ENCODE measurements at regions not wholly inside any gene's neighbourhood (a gene's known extent, or its start where the extent isn't known, plus 50 kb on each side); places are given as distances from the start of the nearest gene placed in this dataset.

DNA sequence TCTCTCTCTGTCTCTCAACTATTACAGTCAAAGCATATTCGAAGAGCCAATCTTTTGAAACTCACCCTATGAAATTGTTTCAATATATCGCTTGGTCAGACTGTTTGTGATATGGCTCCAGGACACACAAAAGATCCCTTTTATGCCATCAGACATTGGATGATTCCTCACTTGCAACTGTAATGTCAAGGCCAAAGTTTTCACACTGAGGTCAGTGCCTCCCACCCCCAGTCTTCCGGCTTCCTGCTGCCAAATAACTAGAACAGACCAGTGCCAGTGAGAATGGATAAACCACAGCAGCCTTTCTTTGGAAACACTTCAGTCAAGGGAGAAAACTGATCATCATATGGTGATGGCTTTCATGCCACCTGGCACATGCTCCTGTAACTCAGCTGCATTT lies 321.9 kb upstream of the ZFHX3 start:
- ATAC-seq (ENCODE audit: insufficient read depth, low FRiP score) (no peak), DNase-seq (peak; percentile 33 to 73 (median 61))
- WGBS, 2 donors = 63 to 84% methylated on average over 3 of the region's 3 CpGs
- Histone ChIP-seq H3K36me3 (ENCODE audit: control insufficient read depth in 4 of 4, insufficient read depth in 4 of 4, low read length in 4 of 4) (no peaks in the 10 kb centered on the region), H3K4me1 (ENCODE audit: control insufficient read depth in 5 of 5, insufficient read depth in 5 of 5, low read length in 5 of 5) (peaks cover 0 to 29% (median 2%) of the 10 kb centered on the region in 5 donors), H3K4me3 (no peak overlapping the region), H3K27me3 (ENCODE audit: control insufficient read depth in 3 of 3, insufficient read depth in 3 of 3, low read length in 2 of 3) (peaks cover 0 to 2% (median 0%) of the 10 kb centered on the region in 3 donors), H3K9ac (ENCODE audit: insufficient read depth in 1 of 2, low read length in 2 of 2) (no peak overlapping the region), H3K9me3 (ENCODE audit: control insufficient read depth in 4 of 4, insufficient read depth in 3 of 4, low read length in 3 of 4) (no peaks in the 10 kb centered on the region), H3K27ac (ENCODE audit: low read depth in 1 of 2, low read length in 1 of 2) (no peak overlapping the region)
- TF ChIP-seq, protein P1, sequence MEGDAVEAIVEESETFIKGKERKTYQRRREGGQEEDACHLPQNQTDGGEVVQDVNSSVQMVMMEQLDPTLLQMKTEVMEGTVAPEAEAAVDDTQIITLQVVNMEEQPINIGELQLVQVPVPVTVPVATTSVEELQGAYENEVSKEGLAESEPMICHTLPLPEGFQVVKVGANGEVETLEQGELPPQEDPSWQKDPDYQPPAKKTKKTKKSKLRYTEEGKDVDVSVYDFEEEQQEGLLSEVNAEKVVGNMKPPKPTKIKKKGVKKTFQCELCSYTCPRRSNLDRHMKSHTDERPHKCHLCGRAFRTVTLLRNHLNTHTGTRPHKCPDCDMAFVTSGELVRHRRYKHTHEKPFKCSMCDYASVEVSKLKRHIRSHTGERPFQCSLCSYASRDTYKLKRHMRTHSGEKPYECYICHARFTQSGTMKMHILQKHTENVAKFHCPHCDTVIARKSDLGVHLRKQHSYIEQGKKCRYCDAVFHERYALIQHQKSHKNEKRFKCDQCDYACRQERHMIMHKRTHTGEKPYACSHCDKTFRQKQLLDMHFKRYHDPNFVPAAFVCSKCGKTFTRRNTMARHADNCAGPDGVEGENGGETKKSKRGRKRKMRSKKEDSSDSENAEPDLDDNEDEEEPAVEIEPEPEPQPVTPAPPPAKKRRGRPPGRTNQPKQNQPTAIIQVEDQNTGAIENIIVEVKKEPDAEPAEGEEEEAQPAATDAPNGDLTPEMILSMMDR (IDR thresholded peaks at IDR 0.05; ENCODE audit: control extremely low read depth, extremely low read depth) = no peak

DNA sequence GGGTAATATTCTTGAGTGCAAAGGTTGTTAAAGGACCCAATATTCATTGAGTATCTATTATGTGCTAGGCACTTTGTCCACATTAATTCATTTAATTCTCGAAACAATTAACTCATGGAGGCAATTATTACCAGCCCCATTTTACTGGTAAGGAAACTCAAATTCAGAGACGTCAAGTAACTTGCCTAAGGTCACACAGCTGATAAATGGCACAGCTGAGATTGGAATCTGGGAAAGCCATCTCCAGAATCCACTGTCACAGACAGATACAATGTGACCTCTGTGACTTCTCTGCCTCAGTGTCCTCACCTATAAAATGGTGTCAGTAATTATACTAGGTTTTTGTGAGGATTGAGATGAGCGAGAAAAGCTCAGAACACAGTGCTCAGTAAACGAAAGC lies 320.8 kb upstream of the ZFHX3 start:
- no peak for DNase-seq
- H3K9me3 ChIP-seq (ENCODE audit: control insufficient read depth in 4 of 4, insufficient read depth in 3 of 4, low read length in 3 of 4) = no peaks in the 10 kb centered on the region
- no peak for ATAC-seq (ENCODE audit: insufficient read depth, low FRiP score)
- peaks cover 0 to 30% (median 2%) of the 10 kb centered on the region in 5 donors for H3K4me1 ChIP-seq (ENCODE audit: control insufficient read depth in 5 of 5, insufficient read depth in 5 of 5, low read length in 5 of 5)
- no peak overlapping the region for H3K4me3 ChIP-seq
- no peak overlapping the region for H3K27ac ChIP-seq (ENCODE audit: low read depth in 1 of 2, low read length in 1 of 2)
- peaks cover 0 to 2% (median 0%) of the 10 kb centered on the region in 3 donors for H3K27me3 ChIP-seq (ENCODE audit: control insufficient read depth in 3 of 3, insufficient read depth in 3 of 3, low read length in 2 of 3)
- TF ChIP-seq, protein P1 (IDR thresholded peaks at IDR 0.05; ENCODE audit: control extremely low read depth, extremely low read depth) = no peak
- WGBS, 2 donors = 89 to 90% methylated on average over 4 of the region's 4 CpGs
- no peak overlapping the region for H3K9ac ChIP-seq (ENCODE audit: insufficient read depth in 1 of 2, low read length in 2 of 2)
- no peaks in the 10 kb centered on the region for H3K36me3 ChIP-seq (ENCODE audit: control insufficient read depth in 4 of 4, insufficient read depth in 4 of 4, low read length in 4 of 4)

DNA sequence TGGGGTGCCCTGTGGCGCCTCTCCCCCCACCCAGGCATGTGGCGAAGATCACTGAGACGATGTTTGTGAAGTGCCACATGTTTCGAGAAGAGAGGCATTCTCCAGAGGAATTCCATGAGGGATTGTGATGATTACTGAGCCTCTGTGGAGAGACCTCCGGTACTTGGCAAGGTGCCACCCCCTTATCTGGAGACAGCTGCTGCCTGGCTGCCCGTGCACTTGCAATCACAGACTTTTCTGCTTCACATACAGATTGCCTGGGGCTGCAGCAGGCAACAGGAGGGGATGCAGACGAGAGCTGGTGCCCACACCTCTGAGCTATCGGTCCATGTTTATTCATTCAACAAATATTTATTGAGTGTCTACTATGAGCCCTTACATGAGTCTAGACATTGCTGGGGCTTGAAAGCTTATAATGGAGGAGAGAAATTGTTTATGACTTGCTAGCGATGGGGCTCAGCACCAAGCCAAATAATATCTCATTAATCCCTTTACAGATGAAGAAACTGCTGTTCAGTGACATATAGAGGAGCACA lies 317.2 kb upstream of the ZFHX3 start:
- no peak overlapping the region for H3K27ac ChIP-seq (ENCODE audit: low read depth in 1 of 2, low read length in 1 of 2)
- WGBS, 2 donors = 38 to 50% methylated on average over 9 of the region's 9 CpGs
- TF ChIP-seq, protein P1 (IDR thresholded peaks at IDR 0.05; ENCODE audit: control extremely low read depth, extremely low read depth) = no peak
- DNase-seq (peak; percentile 96 to 97 (median 96)), ATAC-seq (ENCODE audit: insufficient read depth, low FRiP score) (no peak)
- peaks cover 0 to 25% (median 2%) of the 10 kb centered on the region in 5 donors for H3K4me1 ChIP-seq (ENCODE audit: control insufficient read depth in 5 of 5, insufficient read depth in 5 of 5, low read length in 5 of 5)
- H3K9ac ChIP-seq (ENCODE audit: insufficient read depth in 1 of 2, low read length in 2 of 2) = no peak overlapping the region
- H3K4me3 ChIP-seq = no peak overlapping the region
- no peaks in the 10 kb centered on the region for H3K9me3 ChIP-seq (ENCODE audit: control insufficient read depth in 4 of 4, insufficient read depth in 3 of 4, low read length in 3 of 4)
- H3K27me3 ChIP-seq (ENCODE audit: control insufficient read depth in 3 of 3, insufficient read depth in 3 of 3, low read length in 2 of 3) = peaks cover 0 to 2% (median 0%) of the 10 kb centered on the region in 3 donors
- no peaks in the 10 kb centered on the region for H3K36me3 ChIP-seq (ENCODE audit: control insufficient read depth in 4 of 4, insufficient read depth in 4 of 4, low read length in 4 of 4)

DNA sequence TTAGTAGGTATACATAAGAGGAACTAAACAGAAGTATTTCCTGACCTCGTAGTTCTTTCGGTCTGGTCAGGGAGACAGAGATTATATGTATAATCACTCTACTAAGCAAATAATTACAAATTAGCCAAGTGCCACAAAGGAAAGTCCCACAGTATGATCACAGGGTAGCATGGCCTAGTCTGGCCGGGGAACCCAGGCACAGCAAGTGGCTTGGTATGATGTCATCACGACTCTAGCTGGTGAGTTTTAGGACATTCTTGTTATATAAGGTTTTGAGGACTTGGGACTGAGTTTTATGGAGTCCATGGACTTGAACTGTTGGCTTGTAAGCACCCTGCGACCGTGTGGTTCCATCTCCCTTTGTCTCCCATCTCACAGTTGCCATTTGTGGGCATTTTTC lies 316.5 kb upstream of the ZFHX3 start:
- no peak overlapping the region for H3K27ac ChIP-seq (ENCODE audit: low read depth in 1 of 2, low read length in 1 of 2)

More for the DNA sequence above, 316.5 kb upstream of the ZFHX3 start:
- Histone ChIP-seq H3K9me3 (ENCODE audit: control insufficient read depth in 4 of 4, insufficient read depth in 3 of 4, low read length in 3 of 4) (no peaks in the 10 kb centered on the region), H3K9ac (ENCODE audit: insufficient read depth in 1 of 2, low read length in 2 of 2) (no peak overlapping the region), H3K36me3 (ENCODE audit: control insufficient read depth in 4 of 4, insufficient read depth in 4 of 4, low read length in 4 of 4) (no peaks in the 10 kb centered on the region), H3K4me3 (no peak overlapping the region), H3K27me3 (ENCODE audit: control insufficient read depth in 3 of 3, insufficient read depth in 3 of 3, low read length in 2 of 3) (peaks cover 0 to 2% (median 0%) of the 10 kb centered on the region in 3 donors), H3K4me1 (ENCODE audit: control insufficient read depth in 5 of 5, insufficient read depth in 5 of 5, low read length in 5 of 5) (peaks cover 0 to 22% (median 0%) of the 10 kb centered on the region in 5 donors)
- 73% methylated on average over 6 of the region's 6 CpGs for WGBS, 2 donors
- TF ChIP-seq, protein P1 (IDR thresholded peaks at IDR 0.05; ENCODE audit: control extremely low read depth, extremely low read depth) = no peak
- ATAC-seq (ENCODE audit: insufficient read depth, low FRiP score) (no peak), DNase-seq (peak in 1 of 3 donors; percentile 32)

Measured in lung (tissue), 11 donors.